Left lobe of liver (tissue), 2 donors: ENCODE measurements at regions not wholly inside any gene's neighbourhood (a gene's known extent, or its start where the extent isn't known, plus 50 kb on each side); places are given as distances from the start of the nearest gene placed in this dataset.

Experiments used
- ATAC-seq: fragments of 200-7000 bp; cut with Tn5 transposase; one replicate; pipeline ENCODE4 v1.9.1; 2020; ENCODE audit warnings: mild to moderate bottlenecking, moderate library complexity
- DNase-seq: peaks from one replicate; pipeline ENCODE4 v3.0.0-alpha.2; 2020; ENCODE audit warnings: low spot score
- donor health status: DM: no; HTN: no; CAD: no; lungs with moderate emphysema.
- donor health status: DM: no; HTN: yes; CAD: no.

GRCh38 chr6:134866563-134866962, 83.3 kb downstream of the ALDH8A1 start:
- DNase-seq (no peak), ATAC-seq (no peak)

GRCh38 chr6:134864558-134864957, 85.3 kb downstream of the ALDH8A1 start:
- DNase-seq (no peak), ATAC-seq (peak; percentile 2)

- peak; percentile 91 for ATAC-seq
- no peak for DNase-seq
Observed at GRCh38 chr6:134863763-134864510, 86.0 kb downstream of the ALDH8A1 start.

- DNase-seq = no peak
Observed at GRCh38 chr6:134854366-134854765, 95.5 kb downstream of the ALDH8A1 start.

GRCh38 chr6:134853111-134854055, 96.5 kb downstream of the ALDH8A1 start:
- DNase-seq = no peak
- peak; percentile 6 for ATAC-seq

More at GRCh38 chr6:134854366-134854765, 95.5 kb downstream of the ALDH8A1 start:
- no peak for ATAC-seq

GRCh38 chr6:134851548-134851947, 98.4 kb downstream of the ALDH8A1 start:
- ATAC-seq (peak; percentile 42), DNase-seq (peak; percentile 65)

- DNase-seq (no peak), ATAC-seq (no peak)
Observed at GRCh38 chr6:134850721-134851305, 99.1 kb downstream of the ALDH8A1 start.

- ATAC-seq (peak; percentile 79), DNase-seq (peak; percentile 95)
Observed at GRCh38 chr6:134849920-134850447, 99.9 kb downstream of the ALDH8A1 start.

GRCh38 chr6:134848076-134848475, 101.8 kb downstream of the ALDH8A1 start:
- DNase-seq = no peak

GRCh38 chr6:134846865-134847264, 103.0 kb downstream of the ALDH8A1 start:
- peak; percentile 59 for ATAC-seq

More at GRCh38 chr6:134848076-134848475, 101.8 kb downstream of the ALDH8A1 start:
- no peak for ATAC-seq

GRCh38 chr6:134846031-134846430, 103.9 kb downstream of the ALDH8A1 start:
- DNase-seq (no peak), ATAC-seq (no peak)

More at GRCh38 chr6:134846865-134847264, 103.0 kb downstream of the ALDH8A1 start:
- peak; percentile 70 for DNase-seq

GRCh38 chr6:134844120-134844519, 105.8 kb downstream of the ALDH8A1 start:
- ATAC-seq = no peak
- no peak for DNase-seq

GRCh38 chr6:134840086-134840867, 109.6 kb downstream of the ALDH8A1 start:
- ATAC-seq (peak; percentile 91), DNase-seq (no peak)

- ATAC-seq (no peak), DNase-seq (no peak)
Observed at GRCh38 chr6:134835993-134836392, 113.9 kb downstream of the ALDH8A1 start.

- peak; percentile 63 for ATAC-seq
Observed at GRCh38 chr6:134830940-134831339, 119.0 kb downstream of the ALDH8A1 start.

GRCh38 chr6:134830194-134830593, 119.7 kb downstream of the ALDH8A1 start:
- ATAC-seq = peak; percentile 56
- no peak for DNase-seq

More at GRCh38 chr6:134830940-134831339, 119.0 kb downstream of the ALDH8A1 start:
- DNase-seq = peak; percentile 68

GRCh38 chr6:134828641-134829040, 121.3 kb downstream of the ALDH8A1 start:
- ATAC-seq = no peak
- DNase-seq = no peak

GRCh38 chr6:134826889-134827737, 122.8 kb downstream of the ALDH8A1 start:
- peak; percentile 80 for ATAC-seq
- peak; percentile 86 for DNase-seq

- DNase-seq (no peak), ATAC-seq (no peak)
Observed at GRCh38 chr6:134823710-134824034, 126.2 kb downstream of the ALDH8A1 start.
